ENCODE measurements at regions not wholly inside any gene's neighbourhood (a gene's known extent, or its start where the extent isn't known, plus 50 kb on each side); places are given as distances from the start of the nearest gene placed in this dataset.
"Not testable (repeated sequence)": the region's sequence is repeated elsewhere in the genome, so short reads cannot be mapped to it uniquely, and the experiment has no call there.

DNA sequence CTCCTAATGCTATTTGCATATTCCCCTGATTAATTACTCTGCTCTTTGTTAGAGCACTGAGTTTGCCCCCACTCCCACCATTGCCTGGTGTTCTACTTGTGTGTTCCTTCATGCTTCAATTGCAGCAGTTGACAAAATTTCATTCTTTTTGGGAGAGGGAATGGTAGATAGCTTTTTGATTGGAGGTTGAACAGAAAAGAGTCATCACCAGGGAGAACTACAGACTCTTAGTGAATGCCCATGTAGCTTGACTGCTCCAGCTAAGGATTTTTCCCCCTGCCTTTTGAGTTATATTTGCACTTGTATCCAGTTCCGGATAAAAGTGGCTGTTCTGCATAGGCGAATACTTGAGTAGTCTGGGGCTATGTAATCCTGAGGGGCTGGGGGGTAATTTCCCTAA is 183.9 kb downstream of the ETNK1 start:
- H3K27ac Mint-ChIP-seq = no peak overlapping the region
- DNase-seq = no peak
- no peaks in the 10 kb centered on the region for H3K9me3 Mint-ChIP-seq
- H3K4me3 Mint-ChIP-seq = no peak overlapping the region
- ChIA-PET CTCF (no interaction called here), POLR2A (no interaction called here)
- H3K4me1 Mint-ChIP-seq (ENCODE audit: low read depth) = no peaks in the 10 kb centered on the region
- peaks cover 3% of the 10 kb centered on the region for H3K27me3 Mint-ChIP-seq
- intact Hi-C loops (cut with micrococcal nuclease) = no loop called here
- no peak for ATAC-seq
- TF ChIP-seq, protein P1, sequence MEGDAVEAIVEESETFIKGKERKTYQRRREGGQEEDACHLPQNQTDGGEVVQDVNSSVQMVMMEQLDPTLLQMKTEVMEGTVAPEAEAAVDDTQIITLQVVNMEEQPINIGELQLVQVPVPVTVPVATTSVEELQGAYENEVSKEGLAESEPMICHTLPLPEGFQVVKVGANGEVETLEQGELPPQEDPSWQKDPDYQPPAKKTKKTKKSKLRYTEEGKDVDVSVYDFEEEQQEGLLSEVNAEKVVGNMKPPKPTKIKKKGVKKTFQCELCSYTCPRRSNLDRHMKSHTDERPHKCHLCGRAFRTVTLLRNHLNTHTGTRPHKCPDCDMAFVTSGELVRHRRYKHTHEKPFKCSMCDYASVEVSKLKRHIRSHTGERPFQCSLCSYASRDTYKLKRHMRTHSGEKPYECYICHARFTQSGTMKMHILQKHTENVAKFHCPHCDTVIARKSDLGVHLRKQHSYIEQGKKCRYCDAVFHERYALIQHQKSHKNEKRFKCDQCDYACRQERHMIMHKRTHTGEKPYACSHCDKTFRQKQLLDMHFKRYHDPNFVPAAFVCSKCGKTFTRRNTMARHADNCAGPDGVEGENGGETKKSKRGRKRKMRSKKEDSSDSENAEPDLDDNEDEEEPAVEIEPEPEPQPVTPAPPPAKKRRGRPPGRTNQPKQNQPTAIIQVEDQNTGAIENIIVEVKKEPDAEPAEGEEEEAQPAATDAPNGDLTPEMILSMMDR (IDR thresholded peaks at IDR 0.05) = no peak
- no peaks in the 10 kb centered on the region for H3K36me3 Mint-ChIP-seq (ENCODE audit: low read depth)

DNA sequence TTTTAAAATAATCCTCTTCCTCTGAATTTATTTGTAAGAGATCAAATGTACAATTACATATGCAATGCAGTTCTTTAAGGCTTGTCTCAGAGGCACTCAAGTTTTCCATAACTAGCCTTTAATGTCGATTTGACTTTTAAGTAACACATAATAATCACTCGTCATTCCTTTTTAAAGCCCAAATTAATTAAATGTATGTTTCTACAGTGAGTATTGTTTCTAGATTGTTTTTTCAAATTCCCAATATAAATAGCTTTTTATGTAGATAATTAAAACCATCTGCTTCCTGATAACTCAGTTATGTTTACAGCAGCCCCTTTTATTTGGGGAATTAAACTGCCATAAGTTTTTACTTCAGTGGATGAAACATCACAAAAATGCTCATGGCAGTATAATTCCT is 185.1 kb downstream of the ETNK1 start:
- no peak for DNase-seq

DNA sequence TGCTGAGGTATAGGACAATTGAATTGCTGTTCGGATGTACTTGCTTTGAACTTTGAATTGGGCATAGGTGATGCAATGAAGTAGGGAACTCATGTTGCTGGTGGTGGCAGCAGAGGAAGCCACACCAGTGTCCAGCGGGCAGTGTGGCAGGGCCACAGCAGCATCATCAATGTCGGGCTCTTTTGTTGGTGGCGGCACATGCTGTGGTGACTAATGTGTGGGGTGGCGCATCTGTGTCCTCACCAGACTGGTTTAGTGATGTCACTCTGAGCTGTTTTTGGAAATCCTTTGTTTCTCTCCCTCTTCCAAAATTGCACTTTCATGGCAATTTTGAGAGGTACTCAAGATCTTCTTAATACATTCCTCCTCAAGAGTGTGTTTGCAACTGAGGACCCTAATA is 187.6 kb downstream of the ETNK1 start:
- TF ChIP-seq, protein P1 (IDR thresholded peaks at IDR 0.05) = no peak
- ATAC-seq = no peak
- Mint-ChIP-seq H3K4me1 (ENCODE audit: low read depth) (no peaks in the 10 kb centered on the region), H3K36me3 (ENCODE audit: low read depth) (no peaks in the 10 kb centered on the region), H3K27me3 (peaks cover 3% of the 10 kb centered on the region), H3K27ac (no peak overlapping the region), H3K9me3 (no peaks in the 10 kb centered on the region), H3K4me3 (no peak overlapping the region)
- intact Hi-C loops (cut with micrococcal nuclease) = no loop called here
- ChIA-PET POLR2A (no interaction called here), CTCF (no interaction called here)
- no peak for DNase-seq

More for the DNA sequence above, 185.1 kb downstream of the ETNK1 start:
- Mint-ChIP-seq H3K4me1 (ENCODE audit: low read depth) (no peaks in the 10 kb centered on the region), H3K4me3 (no peak overlapping the region), H3K27ac (no peak overlapping the region), H3K9me3 (no peaks in the 10 kb centered on the region), H3K36me3 (ENCODE audit: low read depth) (no peaks in the 10 kb centered on the region), H3K27me3 (peaks cover 3% of the 10 kb centered on the region)
- intact Hi-C loops (cut with micrococcal nuclease) = no loop called here
- POLR2A ChIA-PET = no interaction called here
- CTCF ChIA-PET = interaction anchor here (0.8 kb wide), 1 partner anchor 9 kb away, joined by 3 read pairs; no protein-coding TSS in a partner anchor
- no peak for ATAC-seq
- TF ChIP-seq, protein P1 (IDR thresholded peaks at IDR 0.05) = no peak

DNA sequence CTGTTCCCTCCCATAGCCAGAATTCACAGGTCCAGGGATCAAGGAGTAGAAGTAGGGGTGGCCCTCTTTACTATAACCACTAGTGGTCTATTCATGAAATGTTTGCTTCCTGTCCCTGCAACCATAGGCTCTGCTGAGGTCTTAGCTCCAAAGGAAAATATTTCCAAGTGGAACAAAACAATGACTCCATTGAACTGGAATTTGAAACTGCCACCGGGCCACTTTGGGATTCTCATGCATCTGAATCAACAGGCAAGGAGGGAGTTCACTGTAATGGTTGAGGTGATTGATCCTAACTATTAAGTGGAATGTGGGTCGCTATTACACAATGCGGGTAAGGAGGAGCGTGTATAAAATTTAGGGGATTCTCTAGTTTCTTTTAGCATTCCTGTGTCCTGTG is 197.0 kb downstream of the ETNK1 start:
- H3K36me3 Mint-ChIP-seq (ENCODE audit: low read depth) = no peaks in the 10 kb centered on the region
- TF ChIP-seq, protein P1 (IDR thresholded peaks at IDR 0.05) = no peak
- intact Hi-C loops (cut with micrococcal nuclease) = no loop called here

DNA sequence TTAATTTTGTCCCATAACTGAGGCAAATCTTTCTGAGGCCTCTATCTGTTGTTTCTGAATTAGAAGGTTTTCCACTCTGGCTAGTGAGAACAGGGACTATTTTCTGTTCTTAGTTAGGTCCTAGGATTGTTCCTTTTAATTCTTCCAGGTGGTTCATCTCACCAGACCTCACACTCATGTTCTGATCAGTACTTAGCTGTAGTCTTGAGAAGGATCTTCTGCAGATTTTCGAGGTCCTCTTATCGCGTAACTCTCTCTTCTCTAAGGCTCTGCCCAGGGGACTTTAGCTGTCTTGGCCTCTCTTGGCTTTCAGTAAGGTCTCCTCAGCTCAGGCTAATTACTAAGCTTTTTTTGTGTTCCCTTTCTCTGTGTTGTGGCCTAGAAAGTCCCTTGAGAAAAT is 201.1 kb downstream of the ETNK1 start:
- Mint-ChIP-seq H3K9me3 (no peaks in the 10 kb centered on the region), H3K4me1 (ENCODE audit: low read depth) (no peaks in the 10 kb centered on the region), H3K27me3 (peaks cover 7% of the 10 kb centered on the region), H3K36me3 (ENCODE audit: low read depth) (no peaks in the 10 kb centered on the region), H3K4me3 (no peak overlapping the region), H3K27ac (no peak overlapping the region)
- DNase-seq (no peak), ATAC-seq (no peak)
- intact Hi-C loops (cut with micrococcal nuclease) = no loop called here
- CTCF ChIA-PET = interaction anchor here (0.9 kb wide), 1 partner anchor 31 kb away, joined by 3 read pairs; no protein-coding TSS in a partner anchor
- TF ChIP-seq, protein P1 (IDR thresholded peaks at IDR 0.05) = no peak
- POLR2A ChIA-PET = no interaction called here

More for the DNA sequence above, 197.0 kb downstream of the ETNK1 start:
- Mint-ChIP-seq H3K9me3 (no peaks in the 10 kb centered on the region), H3K27ac (no peak overlapping the region), H3K4me1 (ENCODE audit: low read depth) (no peaks in the 10 kb centered on the region), H3K4me3 (no peak overlapping the region), H3K27me3 (peaks cover 3% of the 10 kb centered on the region)
- ChIA-PET POLR2A (no interaction called here), CTCF (no interaction called here)
- ATAC-seq = no peak
- no peak for DNase-seq

DNA sequence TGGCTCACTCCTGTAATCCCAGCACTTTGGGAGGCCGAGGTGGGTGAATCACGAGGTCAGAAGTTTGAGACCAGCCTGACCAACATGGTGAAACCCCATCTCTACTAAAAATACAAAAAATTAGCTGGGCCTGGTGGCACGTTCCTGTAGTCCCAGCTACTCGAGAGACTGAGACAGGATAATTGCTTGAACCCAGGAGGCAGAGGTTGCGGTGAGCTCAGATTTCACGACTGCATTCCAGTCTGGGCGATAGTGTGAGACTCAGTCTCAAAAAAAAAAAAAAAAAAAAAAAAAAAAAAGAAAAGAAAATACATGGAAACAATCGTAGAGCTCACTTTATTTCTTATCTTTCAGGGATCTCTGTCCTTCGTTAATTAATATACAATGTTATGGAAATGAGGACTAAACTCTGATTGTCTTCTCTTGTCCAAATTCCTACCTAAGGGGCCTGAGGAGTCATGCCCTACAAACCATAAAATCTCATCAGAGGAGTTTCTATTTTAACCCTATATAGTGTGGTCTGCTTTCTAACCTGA is 201.5 kb downstream of the ETNK1 start:
- DNase-seq; H3K9me3 Mint-ChIP-seq; intact Hi-C loops (cut with micrococcal nuclease); H3K4me1 Mint-ChIP-seq (ENCODE audit: low read depth); H3K27me3 Mint-ChIP-seq; H3K4me3 Mint-ChIP-seq; H3K36me3 Mint-ChIP-seq (ENCODE audit: low read depth); H3K27ac Mint-ChIP-seq; POLR2A ChIA-PET; ATAC-seq: not testable (repeated sequence)
- CTCF ChIA-PET = interaction anchor here (0.9 kb wide), 1 partner anchor 30 kb away, joined by 3 read pairs; no protein-coding TSS in a partner anchor
